Skin of body (tissue), 1 donor: ENCODE measurements at regions not wholly inside any gene's neighbourhood (a gene's known extent, or its start where the extent isn't known, plus 50 kb on each side); places are given as distances from the start of the nearest gene placed in this dataset.
A peak's percentile ranks its signal among the peaks of the same experiment; 100 is the strongest.

Experiments
- DNase-seq: peaks from one replicate; lab custom pipeline; 2025; lab: John Stamatoyannopoulos, UW

- no peak for DNase-seq
Measured at GRCh38 chr3:31448882-31449243, 83.9 kb upstream of the STT3B start.

- DNase-seq: no peak
Measured at GRCh38 chr3:31449318-31449717, 83.4 kb upstream of the STT3B start.

- DNase-seq: no peak
Measured at GRCh38 chr3:31450345-31450744, 82.4 kb upstream of the STT3B start.

GRCh38 chr3:31452495-31453106, 80.1 kb upstream of the STT3B start:
- DNase-seq: no peak

GRCh38 chr3:31453430-31453829, 79.3 kb upstream of the STT3B start:
- DNase-seq: no peak

- no peak for DNase-seq
Measured at GRCh38 chr3:31455524-31455923, 77.2 kb upstream of the STT3B start.

- no peak for DNase-seq
Measured at GRCh38 chr3:31456373-31456772, 76.4 kb upstream of the STT3B start.

- DNase-seq: peak; percentile 21
Measured at GRCh38 chr3:31461426-31461825, 71.3 kb upstream of the STT3B start.

GRCh38 chr3:31462050-31462569, 70.6 kb upstream of the STT3B start:
- no peak for DNase-seq

- DNase-seq: no peak
Measured at GRCh38 chr3:31465999-31466398, 66.7 kb upstream of the STT3B start.

- DNase-seq: no peak
Measured at GRCh38 chr3:31466866-31467265, 65.9 kb upstream of the STT3B start.

GRCh38 chr3:31468433-31468832, 64.3 kb upstream of the STT3B start:
- no peak for DNase-seq

GRCh38 chr3:31469385-31469784, 63.3 kb upstream of the STT3B start:
- DNase-seq: no peak

GRCh38 chr3:31472479-31473390, 60.0 kb upstream of the STT3B start:
- no peak for DNase-seq

GRCh38 chr3:31476209-31476608, 56.5 kb upstream of the STT3B start:
- no peak for DNase-seq

- no peak for DNase-seq
Measured at GRCh38 chr3:31479431-31479830, 53.3 kb upstream of the STT3B start.

GRCh38 chr3:31481697-31482096, 51.0 kb upstream of the STT3B start:
- DNase-seq: no peak

- no peak for DNase-seq
Measured at GRCh38 chr3:31482493-31483200, 50.1 kb upstream of the STT3B start.
